SK-N-MC (cell line): ENCODE measurements at regions not wholly inside any gene's neighbourhood (a gene's known extent, or its start where the extent isn't known, plus 50 kb on each side); places are given as distances from the start of the nearest gene placed in this dataset.

Experiments
- EZH2 ChIP-seq: fragments of 200-600 bp; sonication (generic); IDR thresholded peaks from one replicate; pipeline ENCODE4 v1.6.1; 2017; ENCODE audit warnings: antibody characterized with exemption
- POLR2AphosphoS5 ChIP-seq: IDR thresholded peaks from 2 replicates; pipeline ENCODE4 v1.6.1; 2012; ENCODE audit warnings: mild to moderate bottlenecking, low read depth, low read length, borderline replicate concordance

DNA sequence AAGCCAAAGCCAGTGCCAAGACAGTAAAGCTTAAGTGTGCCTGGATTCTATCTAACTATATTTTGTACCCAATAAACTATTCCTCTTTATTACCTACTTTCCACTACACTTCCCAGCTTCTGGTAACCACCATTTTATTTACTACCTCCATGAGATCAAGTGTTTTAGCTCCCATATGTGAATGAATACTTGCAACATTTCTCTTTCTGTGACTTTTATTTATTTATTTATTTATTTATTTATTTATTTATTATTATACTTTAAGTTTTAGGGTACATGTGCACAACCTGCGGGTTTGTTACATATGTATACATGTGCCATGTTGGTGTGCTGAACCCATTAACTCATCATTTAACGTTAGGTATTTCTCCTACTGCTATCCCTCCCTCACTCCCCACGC, 582.1 kb downstream of the AMY1C start:
- no peak for TF ChIP-seq POLR2AphosphoS5
- no peak for TF ChIP-seq EZH2
